Uterus (tissue), 2 donors: ENCODE measurements at regions not wholly inside any gene's neighbourhood (a gene's known extent, or its start where the extent isn't known, plus 50 kb on each side); places are given as distances from the start of the nearest gene placed in this dataset.

Experiments
- CTCF ChIP-seq, 4 experiments: fragments of 200-600 bp in 2 of 4; fragments of 450-650 bp in 2 of 4; sonication (generic) in 2 of 4; IDR thresholded peaks; one replicate each; pipeline ENCODE4 v1.5.1; 2016 to 2019; ENCODE audit warnings: antibody characterized with exemption in 4 of 4, mild to moderate bottlenecking in 2 of 4, moderate library complexity in 1 of 4
- POLR2A ChIP-seq, 2 donors: fragments of 450-650 bp; IDR thresholded peaks; one replicate each; pipeline ENCODE4 v1.6.1; 2016; ENCODE audit warnings: antibody characterized with exemption in 2 of 2, mild to moderate bottlenecking in 1 of 2, moderate library complexity in 1 of 2

DNA sequence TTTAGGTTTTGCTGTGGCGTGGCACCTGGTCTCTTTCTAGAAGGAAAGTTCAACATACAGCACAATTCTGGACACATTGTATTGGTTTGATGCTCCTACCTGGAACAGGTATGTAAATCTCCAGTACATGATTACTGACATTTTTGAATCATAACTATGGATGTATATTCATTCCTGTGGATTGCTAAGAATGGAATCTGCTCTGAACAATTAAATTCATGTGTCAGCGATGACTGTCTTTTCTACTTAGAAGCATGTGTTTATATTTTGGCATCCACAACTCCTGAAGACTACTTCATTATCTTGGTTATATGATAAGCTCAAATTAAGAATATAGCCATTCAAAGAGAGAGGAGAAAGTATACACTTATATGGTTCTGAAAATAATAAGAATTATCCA lies 291.8 kb downstream of the CHRM3 start:
- no peak for TF ChIP-seq CTCF (IDR thresholded peaks at IDR 0.05)
- TF ChIP-seq POLR2A (IDR thresholded peaks at IDR 0.05) = no peak
